SK-N-SH treated with all-trans-retinoic acid at 6 μM for 48 hours (cell line): ENCODE measurements at regions not wholly inside any gene's neighbourhood (a gene's known extent, or its start where the extent isn't known, plus 50 kb on each side); places are given as distances from the start of the nearest gene placed in this dataset.

Source experiments
- CSDC2 ChIP-seq: fragments of 250-450 bp; sonication (Bioruptor Pico); IDR thresholded peaks from 2 replicates; pipeline ENCODE4 v1.5.0; 2020; ENCODE audit warnings: mild to moderate bottlenecking, moderate library complexity
- ZNF70 ChIP-seq: fragments of 450-650 bp; formaldehyde crosslinking; IDR thresholded peaks from 2 replicates; pipeline ENCODE4 v1.5.0; 2020; ENCODE audit warnings: mild to moderate bottlenecking, moderate library complexity

DNA sequence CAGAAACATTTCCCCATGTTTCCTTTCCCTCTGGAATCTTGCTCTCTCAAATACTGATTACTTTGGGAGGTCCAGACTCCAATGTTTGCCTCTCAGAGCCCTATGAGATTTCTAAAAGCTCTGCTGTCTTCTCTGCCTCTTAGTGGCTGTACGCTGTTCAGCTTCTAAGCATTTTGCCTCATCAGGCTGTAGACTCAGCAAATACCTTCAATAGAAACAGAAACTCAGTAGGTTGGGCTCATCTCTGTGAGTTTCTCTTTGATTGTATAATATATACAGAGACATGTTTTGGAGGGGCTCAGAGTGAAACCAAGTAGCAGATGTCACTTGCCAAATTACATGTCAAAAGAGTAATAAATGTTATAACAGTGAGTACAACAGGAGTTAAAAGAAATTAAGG lies 380.8 kb upstream of the MEIS2 start:
- TF ChIP-seq ZNF70 (CRISPR knock-in tag) (no peak), CSDC2 (no peak)
